ENCODE measurements at regions not wholly inside any gene's neighbourhood (a gene's known extent, or its start where the extent isn't known, plus 50 kb on each side); places are given as distances from the start of the nearest gene placed in this dataset.

DNA sequence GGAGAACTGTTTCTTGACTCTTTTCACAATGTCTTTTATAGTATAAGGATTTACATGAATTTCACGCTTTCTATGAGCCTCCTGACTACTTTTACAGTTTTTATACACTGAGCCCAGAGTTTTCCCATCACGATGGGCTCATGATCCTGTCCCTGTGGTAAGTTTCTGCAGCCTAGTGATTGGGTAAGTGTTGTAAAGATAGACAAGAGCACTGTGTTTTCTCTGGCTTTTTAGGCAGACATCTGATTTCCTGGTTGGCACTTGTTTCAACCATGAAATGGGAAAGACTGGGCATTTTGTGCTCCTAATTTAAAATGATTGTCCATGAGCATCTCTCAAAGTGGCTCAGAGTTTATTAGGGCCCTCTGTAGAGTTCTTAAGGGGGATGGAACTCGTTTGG lies 299.0 kb downstream of the FAT3 start:
- Histone ChIP-seq H3K4me1 (replicated peaks in 1 of 4; ENCODE audit: control insufficient read depth in 3 of 4, insufficient read depth in 4 of 4, low read length in 3 of 4) (peaks cover 0 to 3% (median 0%) of the 10 kb centered on the region in 4 experiments; a peak in 1 of 7 replicates), H3K27me3 (replicated peaks in 1 of 4; ENCODE audit: control insufficient read depth in 3 of 4, extremely low read depth in 1 of 4, insufficient read depth in 3 of 4, low read length in 3 of 4) (no peaks in the 10 kb centered on the region), H3K79me1 (ENCODE audit: low read depth, low read length) (no peaks in the 10 kb centered on the region), H3K27ac (ENCODE audit: low read depth, low read length) (no peak overlapping the region), H3K79me2 (ENCODE audit: control insufficient read depth in 1 of 2, insufficient read depth in 2 of 2, low read length in 2 of 2) (no peaks in the 10 kb centered on the region), H4K5ac (ENCODE audit: insufficient read length, low read depth, low read length) (no peak overlapping the region), H2AFZ (ENCODE audit: low read length) (no peak overlapping the region), H2BK15ac (ENCODE audit: low read length) (no peak overlapping the region), H3K36me3 (ENCODE audit: control insufficient read depth in 2 of 4, insufficient read depth in 4 of 4, low read length in 3 of 4) (peaks cover 0 to 2% (median 0%) of the 10 kb centered on the region in 4 experiments; a peak in 1 of 8 replicates), H3K9ac (replicated peaks in 1 of 4; ENCODE audit: extremely low read depth in 1 of 4, low read depth in 3 of 4, low read length in 3 of 4) (no peak overlapping the region), H3K9me3 (ENCODE audit: insufficient read depth in 2 of 2, low read depth in 1 of 2, low read length in 1 of 2) (no peaks in the 10 kb centered on the region), H3K14ac (ENCODE audit: insufficient read length) (no peak overlapping the region), H2BK12ac (ENCODE audit: low read depth, low read length) (no peak overlapping the region), H3K4me3 (ENCODE audit: extremely low read depth in 1 of 4, insufficient read depth in 2 of 4, low read depth in 3 of 4, low read length in 4 of 4) (no peak overlapping the region), H3K56ac (replicated peaks; ENCODE audit: insufficient read length, low read depth, low read length) (no peak overlapping the region), H3K4me2 (ENCODE audit: insufficient read depth in 1 of 2, low read depth in 2 of 2, low read length in 2 of 2) (no peak overlapping the region), H4K91ac (replicated peaks; ENCODE audit: insufficient read length, low read length) (no peak overlapping the region), H3K18ac (ENCODE audit: extremely low read depth, low read length) (no peak overlapping the region), H3K23me2 (ENCODE audit: low read depth, low read length) (no peaks in the 10 kb centered on the region), H3K23ac (ENCODE audit: insufficient read length) (no peak overlapping the region), H3K4ac (replicated peaks; ENCODE audit: insufficient read length, low read depth, low read length) (no peak overlapping the region), H4K20me1 (replicated peaks in 1 of 2; ENCODE audit: control insufficient read depth in 1 of 2, insufficient read depth in 2 of 2, low read length in 2 of 2) (no peaks in the 10 kb centered on the region), H4K8ac (ENCODE audit: extremely low read depth, insufficient read depth, low read length) (no peak overlapping the region), H2AK5ac (ENCODE audit: low read depth, low read length) (no peak overlapping the region), H2BK5ac (ENCODE audit: low read depth, low read length) (no peak overlapping the region), H2BK120ac (replicated peaks; ENCODE audit: low read depth, low read length) (no peak overlapping the region), H2BK20ac (ENCODE audit: low read length) (no peak overlapping the region)
- TF ChIP-seq GTF2F1 (IDR thresholded peaks at IDR 0.05; ENCODE audit: borderline replicate concordance, low read depth, low read length) (no peak), SIX5 (IDR thresholded peaks at IDR 0.05; ENCODE audit: low read depth, low read length) (no peak)
- FAIRE-seq (no peak), DNase-seq (ENCODE audit: low read depth in 1 of 2, low spot score in 2 of 2) (no peak)
- ChIA-PET POLR2A (ENCODE audit: partially characterized antibody) (no interaction called here), CTCF (ENCODE audit: partially characterized antibody) (interaction anchor here (0.6 to 1.4 kb wide), 2 partner anchors 21 to 32 kb away, joined by 3 to 5 read pairs; no protein-coding TSS in a partner anchor)
- WGBS, 2 experiments (ENCODE audit: extremely low coverage in 1 of 2, insufficient coverage in 1 of 2, insufficient read length in 1 of 2, insufficient replicate concordance in 2 of 2, low coverage in 1 of 2, low lambda C conversion rate in 2 of 2, missing lambda C conversion rate in 1 of 2) = 92% methylated on average over 3 of the region's 3 CpGs; no CpG with 5 or more reads in 1 of the 2 experiments
